Left colon (tissue), 2 donors: ENCODE measurements at regions not wholly inside any gene's neighbourhood (a gene's known extent, or its start where the extent isn't known, plus 50 kb on each side); places are given as distances from the start of the nearest gene placed in this dataset.

Experiments used
- ATAC-seq: fragments of 200-7000 bp; cut with Tn5 transposase; one replicate; pipeline ENCODE4 v1.9.1; 2020; ENCODE audit warnings: mild to moderate bottlenecking, moderate library complexity
- DNase-seq, 2 donors: peaks; one replicate each; pipeline ENCODE4 v3.0.0-alpha.2; 2020
- intact Hi-C, 2 donors: fragments of 100-400 bp; cut with DNase I in 1 of 2; cut with micrococcal nuclease in 1 of 2; formaldehyde crosslinking; loops; one replicate each; pipeline versions ENCODE4 v1.11.2 to v1.14.0; 2022; cut with DNase I, micrococcal nuclease
- donor health status: DM: no; HTN: no; CAD: no.
- donor health status: DM: yes; HTN: yes; CAD: no.

- no peak for DNase-seq
- ATAC-seq: no peak
- intact Hi-C loops: no loop called here
Measured at GRCh38 chr4:64216741-64217140, 192.5 kb downstream of the TECRL start.

DNA sequence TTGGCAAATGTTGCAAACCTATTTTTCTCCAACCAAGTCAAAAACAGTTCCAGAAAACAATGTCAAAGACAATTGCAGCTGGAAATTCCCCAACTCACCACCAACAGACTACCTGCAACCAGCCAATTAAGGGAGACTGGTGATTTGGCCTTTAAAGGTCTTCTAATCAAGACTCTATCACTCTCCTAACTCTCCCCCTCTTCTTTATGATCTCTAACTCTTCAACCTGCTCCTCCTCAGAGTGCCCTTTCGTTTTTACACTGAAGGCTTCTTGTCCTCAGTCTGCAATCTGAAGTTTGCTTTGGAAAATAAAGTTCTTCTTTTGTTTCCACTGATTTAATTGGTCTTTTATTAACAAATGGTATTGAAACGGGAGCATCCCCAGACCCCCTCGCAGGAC lies 203.9 kb downstream of the TECRL start:
- DNase-seq: no peak
- intact Hi-C loops: no loop called here
- no peak for ATAC-seq

DNA sequence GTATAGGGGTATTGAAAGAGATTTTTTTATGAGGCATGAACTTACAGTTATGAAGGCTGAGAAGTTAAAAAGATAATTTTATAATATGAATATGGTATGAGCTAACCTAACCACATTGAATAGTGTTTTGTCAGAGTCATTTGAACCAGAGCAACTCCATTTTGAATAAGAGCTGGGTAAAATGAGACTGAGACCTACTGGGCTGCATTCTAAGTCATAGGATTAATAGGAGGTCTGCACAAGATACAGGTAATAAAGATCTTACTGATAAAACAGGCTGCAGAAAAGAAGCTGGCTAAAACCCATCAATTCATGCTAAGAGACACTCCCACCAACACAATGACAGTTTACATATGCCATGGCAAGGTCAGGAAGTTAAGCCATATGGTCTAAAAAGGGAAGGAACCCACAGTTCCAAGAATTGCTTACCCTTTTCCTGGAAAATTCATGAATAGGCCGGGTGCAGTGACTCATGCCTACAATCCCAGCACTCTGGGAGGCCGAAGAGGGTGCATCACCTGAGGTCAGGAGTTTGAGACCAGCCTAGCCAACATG lies 209.2 kb downstream of the TECRL start:
- DNase-seq (no peak), ATAC-seq (no peak)
- intact Hi-C loops: no loop called here

GRCh38 chr4:64195582-64195981 lies 213.7 kb downstream of the TECRL start:
- no peak for ATAC-seq
- intact Hi-C loops: no loop called here

GRCh38 chr4:64192731-64193412 lies 216.4 kb downstream of the TECRL start:
- DNase-seq: no peak
- no peak for ATAC-seq
- intact Hi-C loops: no loop called here

More at GRCh38 chr4:64195582-64195981, 213.7 kb downstream of the TECRL start:
- DNase-seq: no peak

- DNase-seq: no peak
- intact Hi-C loops: no loop called here
- ATAC-seq: no peak
Measured at GRCh38 chr4:64174247-64174882, 234.9 kb downstream of the TECRL start.

DNA sequence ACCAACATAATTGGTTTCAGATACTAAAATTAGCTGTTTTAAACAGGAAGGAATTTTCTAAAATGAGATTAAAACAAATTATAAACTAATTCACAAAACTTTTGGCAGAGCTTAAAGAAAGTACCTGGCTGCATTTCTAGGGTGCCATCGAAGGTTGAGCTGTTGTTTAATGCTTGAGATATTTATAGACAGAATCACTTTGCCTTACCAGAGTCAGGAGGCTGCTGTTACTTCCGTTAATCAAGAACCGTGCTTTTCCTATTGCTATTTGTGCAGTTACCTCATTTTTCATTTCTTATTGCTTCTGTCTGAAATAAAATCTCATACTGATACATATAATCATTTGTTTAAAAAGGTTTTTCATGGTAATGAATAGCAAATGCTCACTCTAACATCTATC lies 242.9 kb downstream of the TECRL start:
- intact Hi-C loops: no loop called here
- ATAC-seq (no peak), DNase-seq (no peak)

DNA sequence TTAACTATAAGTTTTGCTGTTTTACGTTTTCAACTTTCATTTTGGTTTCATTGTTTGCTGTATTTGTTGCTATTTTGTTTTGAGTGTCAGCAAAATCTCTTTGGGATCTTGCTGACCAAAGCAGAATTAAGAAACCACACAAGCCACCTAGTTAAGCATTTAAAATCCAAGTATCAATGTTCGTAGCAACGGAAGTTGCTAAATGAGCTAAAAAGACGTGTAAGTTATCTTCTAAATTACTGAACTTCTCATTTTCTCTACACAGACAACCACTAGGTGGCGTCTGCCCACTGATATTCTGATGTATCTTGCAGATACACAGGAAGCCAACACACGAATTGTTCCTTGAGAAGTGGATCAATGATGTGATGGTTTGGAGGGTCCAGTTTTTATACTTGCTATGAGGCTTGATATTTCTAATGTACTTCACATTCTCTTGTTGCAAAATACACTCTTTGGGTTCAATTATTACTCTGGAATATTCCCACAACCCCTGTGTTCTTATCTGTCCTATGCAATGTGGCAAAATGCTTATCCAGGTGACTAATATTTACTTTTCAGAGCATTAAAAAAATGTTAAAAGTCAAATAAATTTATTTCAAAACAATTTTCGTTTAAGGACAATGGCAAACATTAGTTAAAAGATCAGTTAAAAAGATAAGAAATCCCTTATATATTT lies 250.5 kb downstream of the TECRL start:
- ATAC-seq (no peak), DNase-seq (peak in 1 of 2 donors; percentile 39)
- intact Hi-C loops: no loop called here

GRCh38 chr4:64157397-64157796 lies 251.9 kb downstream of the TECRL start:
- DNase-seq (no peak), ATAC-seq (no peak)
- intact Hi-C loops: no loop called here

DNA sequence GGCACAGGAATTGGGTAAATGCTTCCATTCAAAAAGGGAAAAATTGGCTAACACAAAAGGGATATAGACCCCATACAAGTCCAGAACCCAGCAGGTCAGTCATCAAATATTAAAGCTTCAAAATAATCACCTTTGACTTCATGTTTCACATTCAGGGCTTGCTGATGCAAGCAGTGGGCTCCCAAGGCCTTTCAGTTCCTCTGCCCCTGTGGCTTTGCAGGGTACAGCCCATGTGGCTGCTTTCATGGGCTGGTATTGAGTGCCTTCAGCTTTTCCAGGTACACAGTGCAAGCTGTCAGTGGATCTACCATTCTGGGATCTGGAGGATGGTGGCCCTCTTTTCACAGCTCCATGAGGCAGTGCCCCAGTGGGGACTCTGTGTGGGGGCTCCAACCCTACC lies 253.0 kb downstream of the TECRL start:
- ATAC-seq (no peak), DNase-seq (no peak)
- intact Hi-C loops: no loop called here

DNA sequence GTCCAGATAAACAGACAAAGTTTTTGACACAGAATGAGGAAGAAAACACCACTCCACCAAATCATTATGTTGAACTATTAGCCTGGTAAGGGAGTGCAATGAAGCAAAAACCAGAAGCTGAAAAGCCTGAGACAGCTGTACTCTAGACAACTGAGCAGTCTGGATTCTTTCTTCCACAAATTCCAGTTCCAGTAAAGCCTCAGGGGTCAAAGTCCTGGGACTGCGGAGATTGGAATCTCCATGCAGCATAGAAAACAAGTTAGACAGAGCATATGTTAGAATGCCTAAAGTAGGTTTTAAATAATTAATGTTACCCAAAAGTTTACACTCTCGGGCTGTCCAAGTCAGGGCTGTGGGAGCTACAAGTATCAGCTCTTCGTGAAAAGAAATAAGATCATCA lies 263.2 kb downstream of the TECRL start:
- DNase-seq (no peak), ATAC-seq (no peak)
- intact Hi-C loops: no loop called here

DNA sequence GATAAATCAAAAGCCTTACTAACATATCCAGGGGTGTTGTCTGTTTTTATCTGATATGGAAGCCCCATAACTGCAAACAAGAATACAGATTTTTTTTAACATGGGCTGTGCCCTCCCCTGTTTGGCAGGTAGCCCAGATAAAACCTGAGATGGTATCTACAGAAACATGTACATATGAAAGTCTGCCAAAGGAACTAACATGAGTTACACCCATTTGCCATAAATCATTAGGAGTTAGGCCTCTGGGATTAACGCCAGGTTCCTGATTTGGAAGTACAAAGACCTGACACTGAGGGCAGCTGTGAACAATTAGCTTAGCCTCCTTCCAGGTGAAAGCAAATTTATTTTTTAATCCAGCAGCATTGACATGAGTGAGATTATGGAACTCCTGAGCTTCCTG lies 264.3 kb downstream of the TECRL start:
- no peak for ATAC-seq
- intact Hi-C loops: no loop called here
- DNase-seq: no peak

GRCh38 chr4:64130907-64131306 lies 278.3 kb downstream of the TECRL start:
- no peak for ATAC-seq
- intact Hi-C loops: no loop called here
- DNase-seq: no peak

- intact Hi-C loops: no loop called here
- DNase-seq: no peak
Measured at GRCh38 chr4:64125354-64125753, 283.9 kb downstream of the TECRL start.

GRCh38 chr4:64121803-64122202 lies 287.4 kb downstream of the TECRL start:
- no peak for DNase-seq
- intact Hi-C loops: no loop called here
- no peak for ATAC-seq

More at GRCh38 chr4:64125354-64125753, 283.9 kb downstream of the TECRL start:
- no peak for ATAC-seq

GRCh38 chr4:64105903-64106302 lies 303.3 kb downstream of the TECRL start:
- DNase-seq (no peak), ATAC-seq (no peak)
- intact Hi-C loops: no loop called here

DNA sequence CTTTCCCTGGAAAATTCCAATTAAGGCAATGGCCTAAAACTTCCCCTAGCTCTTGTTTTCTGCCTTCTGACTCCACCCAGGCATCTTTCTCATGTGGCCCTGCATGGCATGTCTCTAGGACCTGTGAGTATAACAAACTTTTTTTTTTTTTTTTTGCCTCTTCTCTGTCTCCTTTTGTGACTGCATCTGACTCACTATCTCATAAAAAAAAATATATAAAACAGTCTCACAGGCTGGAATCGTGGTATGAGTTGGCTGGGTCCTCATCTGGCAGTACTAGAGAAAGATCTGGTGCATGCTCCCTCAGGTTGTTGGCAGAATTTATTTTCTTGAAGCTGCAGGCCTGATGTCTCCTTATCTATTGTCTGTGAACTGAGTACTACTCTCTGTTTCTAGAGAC lies 313.9 kb downstream of the TECRL start:
- DNase-seq (no peak), ATAC-seq (no peak)
- intact Hi-C loops: no loop called here

DNA sequence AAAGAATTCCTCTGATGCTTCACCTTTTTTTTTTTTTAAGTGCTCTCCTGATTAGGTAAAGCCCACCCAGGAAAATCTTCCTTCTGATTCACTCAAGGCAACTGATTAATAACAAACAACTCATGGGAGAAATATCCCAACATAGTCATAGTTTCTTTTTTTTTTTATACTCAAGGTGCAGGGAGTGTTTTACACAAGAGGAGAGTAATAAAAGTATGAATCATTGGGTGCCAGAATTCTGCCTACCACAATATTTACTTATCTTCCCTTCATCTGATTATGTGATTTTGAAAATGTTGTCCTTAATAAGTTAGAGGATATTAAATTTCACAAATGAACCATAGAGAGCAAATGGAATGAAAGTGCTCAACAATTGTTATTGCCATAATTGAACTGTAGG lies 329.9 kb downstream of the TECRL start:
- DNase-seq (no peak), ATAC-seq (no peak)
- intact Hi-C loops: no loop called here

- intact Hi-C loops: no loop called here
- DNase-seq (no peak), ATAC-seq (no peak)
Measured at GRCh38 chr4:64068096-64068495, 341.2 kb downstream of the TECRL start.

DNA sequence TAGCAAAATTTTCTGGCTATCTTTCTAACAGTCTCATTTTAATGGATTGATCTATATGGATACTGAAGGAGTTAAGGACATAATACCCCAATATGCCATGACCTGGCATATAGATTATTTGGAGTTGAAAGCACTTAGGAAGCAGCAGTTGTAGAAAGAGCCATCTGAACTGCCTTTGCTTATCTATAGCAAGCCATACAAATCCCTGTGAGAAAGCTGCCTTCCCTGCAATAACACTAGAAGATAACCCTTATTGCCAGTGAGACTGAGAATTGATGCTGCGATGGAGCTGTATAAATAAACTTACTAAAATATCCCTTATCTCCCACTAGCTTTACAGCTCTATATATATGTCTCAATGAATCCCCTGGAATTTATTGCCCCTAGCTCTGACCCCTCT lies 346.3 kb downstream of the TECRL start:
- no peak for DNase-seq
- intact Hi-C loops: no loop called here

More for the DNA sequence above, 346.3 kb downstream of the TECRL start:
- ATAC-seq: no peak
